Uterus (tissue), 3 donors: ENCODE measurements at regions not wholly inside any gene's neighbourhood (a gene's known extent, or its start where the extent isn't known, plus 50 kb on each side); places are given as distances from the start of the nearest gene placed in this dataset.

ENCODE experiments used
- DNase-seq, 2 donors: peaks; one replicate each; pipeline ENCODE4 v3.0.0-alpha.2; 2019 to 2020
- H3K27ac ChIP-seq, 2 donors: fragments of 200-600 bp; sonication (generic); 1 replicate in 1 of 2; 2 replicates in 1 of 2; pipeline ENCODE4 v1.5.1; 2016 to 2018
- H3K27me3 ChIP-seq, 2 donors: fragments of 200-600 bp; sonication (generic); one replicate each; pipeline ENCODE4 v1.5.1; 2018 to 2019; ENCODE audit warnings: control low read depth in 1 of 2
- H3K36me3 ChIP-seq, 2 donors: fragments of 200-600 bp; sonication (generic); one replicate each; pipeline ENCODE4 v1.5.1; 2019; ENCODE audit warnings: control low read depth in 1 of 2
- H3K4me1 ChIP-seq, 2 donors: fragments of 200-600 bp; sonication (generic); one replicate each; pipeline ENCODE4 v1.5.1; 2018 to 2019; ENCODE audit warnings: control low read depth in 1 of 2
- H3K4me3 ChIP-seq, 2 donors: fragments of 200-600 bp; sonication (generic); 1 replicate in 1 of 2; 2 replicates in 1 of 2; pipeline ENCODE4 v1.5.1; 2018 to 2019; ENCODE audit warnings: mild to moderate bottlenecking in 1 of 2
- H3K9me3 ChIP-seq, 2 donors: fragments of 200-600 bp; sonication (generic); one replicate each; pipeline ENCODE4 v1.5.1; 2019; ENCODE audit warnings: control low read depth in 1 of 2
- CTCF ChIP-seq, 4 experiments: fragments of 200-600 bp in 2 of 4; fragments of 450-650 bp in 2 of 4; sonication (generic) in 2 of 4; IDR thresholded peaks; one replicate each; pipeline ENCODE4 v1.5.1; 2016 to 2019; ENCODE audit warnings: antibody characterized with exemption in 4 of 4, mild to moderate bottlenecking in 2 of 4, moderate library complexity in 1 of 4
- POLR2A ChIP-seq, 2 donors: fragments of 450-650 bp; IDR thresholded peaks; one replicate each; pipeline ENCODE4 v1.6.1; 2016; ENCODE audit warnings: antibody characterized with exemption in 2 of 2, mild to moderate bottlenecking in 1 of 2, moderate library complexity in 1 of 2
- intact Hi-C: fragments of 100-400 bp; cut with DNase I; formaldehyde crosslinking; loops from one replicate; pipeline ENCODE4 v1.15.1; 2023; ENCODE audit warnings: low total_unique reads
- donor health status: DM: yes; HTN: yes; CAD: no.

GRCh38 chr3:74067296-74067695 lies 442.6 kb upstream of the PDZRN3 start:
- H3K27ac ChIP-seq: no peak overlapping the region
- no peaks in the 10 kb centered on the region for H3K27me3 ChIP-seq
- no peaks in the 10 kb centered on the region for H3K9me3 ChIP-seq
- H3K36me3 ChIP-seq: no peaks in the 10 kb centered on the region
- TF ChIP-seq CTCF (IDR thresholded peaks at IDR 0.05): no peak
- TF ChIP-seq POLR2A (IDR thresholded peaks at IDR 0.05): no peak
- H3K4me3 ChIP-seq: no peak overlapping the region
- intact Hi-C loops: no loop called here
- no peaks in the 10 kb centered on the region for H3K4me1 ChIP-seq
- no peak for DNase-seq

GRCh38 chr3:74066456-74066855 lies 441.7 kb upstream of the PDZRN3 start:
- H3K27me3 ChIP-seq: no peaks in the 10 kb centered on the region
- no peak for TF ChIP-seq POLR2A (IDR thresholded peaks at IDR 0.05)
- no peak for TF ChIP-seq CTCF (IDR thresholded peaks at IDR 0.05)
- H3K9me3 ChIP-seq: no peaks in the 10 kb centered on the region
- DNase-seq: no peak
- no peaks in the 10 kb centered on the region for H3K4me1 ChIP-seq
- H3K36me3 ChIP-seq: no peaks in the 10 kb centered on the region
- H3K27ac ChIP-seq: no peak overlapping the region
- no peak overlapping the region for H3K4me3 ChIP-seq
- intact Hi-C loops: no loop called here

- intact Hi-C loops: no loop called here
- TF ChIP-seq CTCF (IDR thresholded peaks at IDR 0.05) (no peak), POLR2A (IDR thresholded peaks at IDR 0.05) (no peak)
- Histone ChIP-seq H3K4me1 (no peaks in the 10 kb centered on the region), H3K4me3 (no peak overlapping the region), H3K27me3 (no peaks in the 10 kb centered on the region), H3K36me3 (no peaks in the 10 kb centered on the region), H3K9me3 (no peaks in the 10 kb centered on the region), H3K27ac (no peak overlapping the region)
- no peak for DNase-seq
Observed at GRCh38 chr3:74059923-74060600, 435.3 kb upstream of the PDZRN3 start.

GRCh38 chr3:74059301-74059922 lies 434.7 kb upstream of the PDZRN3 start:
- DNase-seq: no peak
- Histone ChIP-seq H3K27me3 (no peaks in the 10 kb centered on the region), H3K27ac (no peak overlapping the region), H3K4me3 (no peak overlapping the region), H3K9me3 (no peaks in the 10 kb centered on the region), H3K4me1 (no peaks in the 10 kb centered on the region), H3K36me3 (no peaks in the 10 kb centered on the region)
- intact Hi-C loops: no loop called here
- TF ChIP-seq POLR2A (IDR thresholded peaks at IDR 0.05): no peak
- no peak for TF ChIP-seq CTCF (IDR thresholded peaks at IDR 0.05)

- Histone ChIP-seq H3K4me3 (no peak overlapping the region), H3K27me3 (no peaks in the 10 kb centered on the region), H3K27ac (no peak overlapping the region), H3K9me3 (no peaks in the 10 kb centered on the region), H3K4me1 (no peaks in the 10 kb centered on the region), H3K36me3 (no peaks in the 10 kb centered on the region)
- TF ChIP-seq CTCF (IDR thresholded peaks at IDR 0.05) (no peak), POLR2A (IDR thresholded peaks at IDR 0.05) (no peak)
- no peak for DNase-seq
- intact Hi-C loops: no loop called here
Observed at GRCh38 chr3:74057169-74057568, 432.4 kb upstream of the PDZRN3 start.
